Suprapubic skin (tissue), 4 donors: ENCODE measurements at regions not wholly inside any gene's neighbourhood (a gene's known extent, or its start where the extent isn't known, plus 50 kb on each side); places are given as distances from the start of the nearest gene placed in this dataset.

Experiments used
- CTCF ChIP-seq, 2 donors: fragments of 200-600 bp in 1 of 2; fragments of 450-650 bp in 1 of 2; sonication (generic) in 1 of 2; IDR thresholded peaks; one replicate each; pipeline ENCODE4 v1.5.1; 2016 to 2019; ENCODE audit warnings: antibody characterized with exemption in 2 of 2, mild to moderate bottlenecking in 1 of 2, moderate library complexity in 1 of 2
- EP300 ChIP-seq: sonication (generic); formaldehyde crosslinking; IDR thresholded peaks from one replicate; pipeline ENCODE4 v1.6.1; 2017; ENCODE audit warnings: antibody characterized with exemption
- POLR2A ChIP-seq, 2 donors: fragments of 450-650 bp; IDR thresholded peaks; one replicate each; pipeline ENCODE4 v1.6.1; 2017; ENCODE audit warnings: antibody characterized with exemption in 2 of 2, mild to moderate bottlenecking in 2 of 2, moderate library complexity in 2 of 2
- POLR2AphosphoS5 ChIP-seq, 3 donors: sonication (generic); formaldehyde crosslinking; IDR thresholded peaks; one replicate each; pipeline ENCODE4 v1.6.1; 2017; ENCODE audit warnings: antibody characterized with exemption in 3 of 3

- TF ChIP-seq CTCF (IDR thresholded peaks at IDR 0.05) (no peak), EP300 (no peak), POLR2AphosphoS5 (IDR thresholded peaks at IDR 0.05) (peak in 1 of 3 donors; percentile 30), POLR2A (IDR thresholded peaks at IDR 0.05) (no peak)
Observed at GRCh38 chr7:17408245-17408903, 109.9 kb downstream of the AHR start.
